GM19023 (cell line): ENCODE measurements at regions not wholly inside any gene's neighbourhood (a gene's known extent, or its start where the extent isn't known, plus 50 kb on each side); places are given as distances from the start of the nearest gene placed in this dataset.
"Not testable (repeated sequence)": the region's sequence is repeated elsewhere in the genome, so short reads cannot be mapped to it uniquely, and the experiment has no call there.

Experiments used
- ATAC-seq: cut with Tn5 transposase; IDR thresholded peaks from one replicate; pipeline ENCODE4 v1.9.1; 2021; ENCODE audit warnings: mild to moderate bottlenecking, moderate library complexity; ENCODE audit not compliant: unreplicated experiment

- ATAC-seq, result no peak
Measured at GRCh38 chr6:121593011-121593641, 157.7 kb downstream of the GJA1 start.

GRCh38 chr6:121594053-121594452 lies 158.6 kb downstream of the GJA1 start:
- ATAC-seq, result no peak

- no peak for ATAC-seq
Measured at GRCh38 chr6:121595646-121596045, 160.2 kb downstream of the GJA1 start.

GRCh38 chr6:121596441-121596840 lies 161.0 kb downstream of the GJA1 start:
- no peak for ATAC-seq

- ATAC-seq, result no peak
Measured at GRCh38 chr6:121597654-121598053, 162.2 kb downstream of the GJA1 start.

- not testable (repeated sequence) for ATAC-seq
Measured at GRCh38 chr6:121599331-121599730, 163.9 kb downstream of the GJA1 start.

GRCh38 chr6:121600389-121601168 lies 165.1 kb downstream of the GJA1 start:
- ATAC-seq, result no peak

- no peak for ATAC-seq
Measured at GRCh38 chr6:121603486-121603885, 168.0 kb downstream of the GJA1 start.

GRCh38 chr6:121607721-121608120 lies 172.3 kb downstream of the GJA1 start:
- ATAC-seq, result no peak

- ATAC-seq, result no peak
Measured at GRCh38 chr6:121608270-121608669, 172.8 kb downstream of the GJA1 start.

GRCh38 chr6:121609281-121609680 lies 173.8 kb downstream of the GJA1 start:
- ATAC-seq, result no peak

- no peak for ATAC-seq
Measured at GRCh38 chr6:121612927-121613326, 177.5 kb downstream of the GJA1 start.

- no peak for ATAC-seq
Measured at GRCh38 chr6:121614115-121614514, 178.7 kb downstream of the GJA1 start.

GRCh38 chr6:121615493-121615892 lies 180.0 kb downstream of the GJA1 start:
- no peak for ATAC-seq

GRCh38 chr6:121616406-121616805 lies 181.0 kb downstream of the GJA1 start:
- no peak for ATAC-seq

- ATAC-seq, result no peak
Measured at GRCh38 chr6:121617388-121617787, 181.9 kb downstream of the GJA1 start.

- no peak for ATAC-seq
Measured at GRCh38 chr6:121619013-121619412, 183.6 kb downstream of the GJA1 start.

GRCh38 chr6:121619987-121620740 lies 184.7 kb downstream of the GJA1 start:
- no peak for ATAC-seq

- no peak for ATAC-seq
Measured at GRCh38 chr6:121627761-121628160, 192.3 kb downstream of the GJA1 start.

GRCh38 chr6:121630716-121631115 lies 195.3 kb downstream of the GJA1 start:
- ATAC-seq, result no peak

GRCh38 chr6:121631752-121632151 lies 196.3 kb downstream of the GJA1 start:
- ATAC-seq, result not testable (repeated sequence)

- ATAC-seq, result no peak
Measured at GRCh38 chr6:121633309-121633708, 197.9 kb downstream of the GJA1 start.
